Keratinocyte (primary cell): ENCODE measurements at regions not wholly inside any gene's neighbourhood (a gene's known extent, or its start where the extent isn't known, plus 50 kb on each side); places are given as distances from the start of the nearest gene placed in this dataset.

Experiments used
- EZH2 ChIP-seq: IDR thresholded peaks from one replicate; pipeline ENCODE4 v1.6.1; 2012; ENCODE audit warnings: inconsistent platforms, mild to moderate bottlenecking, low read length, moderate library complexity
- TF ChIP-seq, protein P1 (sequence below), 3 experiments: IDR thresholded peaks in 1 of 3; conservative IDR thresholded peaks in 1 of 3; optimal IDR thresholded peaks in 1 of 3; 2 replicates in 2 of 3; 3 replicates in 1 of 3; pipeline versions ENCODE3 to v1.5.1; 2011; ENCODE audit warnings: low read length in 3 of 3, mild to moderate bottlenecking in 3 of 3, moderate library complexity in 2 of 3, control low read depth in 1 of 3, inconsistent platforms in 1 of 3; ENCODE audit not compliant: insufficient read depth in 2 of 3; ENCODE audit errors: extremely low read depth in 1 of 3

DNA sequence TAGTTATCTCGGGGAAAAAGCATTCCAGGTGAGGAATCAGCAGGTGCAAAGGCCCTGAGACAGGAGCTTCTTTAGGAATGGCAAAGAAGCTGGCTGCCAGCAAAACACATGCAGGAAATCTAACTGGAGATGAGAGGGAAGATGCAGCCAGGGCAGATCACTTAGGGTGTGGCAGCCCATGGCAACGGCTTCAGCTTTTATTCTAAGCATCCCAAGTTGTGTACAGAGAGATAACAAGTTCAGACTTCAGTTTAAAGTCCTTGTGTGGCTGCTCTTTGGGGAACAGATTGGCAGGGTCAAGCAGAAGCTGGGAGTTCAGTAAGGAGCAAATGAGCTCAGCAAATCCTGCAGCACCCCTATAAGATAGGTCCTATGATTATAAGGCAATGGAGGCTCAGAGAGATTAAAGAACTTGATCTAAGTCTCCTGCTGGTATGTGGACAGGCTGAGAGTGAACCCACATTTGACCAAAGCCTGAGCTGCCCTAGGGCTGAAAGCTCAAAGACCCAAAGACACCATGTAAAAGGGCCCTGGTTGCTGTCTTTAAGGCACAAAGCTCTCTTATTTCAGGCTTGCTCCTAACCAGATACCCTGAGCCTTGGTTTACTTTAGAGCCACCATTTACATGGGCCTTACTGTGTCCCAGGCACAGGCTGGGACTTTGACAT lies 466.8 kb downstream of the SOX6 start:
- no peak for TF ChIP-seq EZH2
- TF ChIP-seq, protein P1, sequence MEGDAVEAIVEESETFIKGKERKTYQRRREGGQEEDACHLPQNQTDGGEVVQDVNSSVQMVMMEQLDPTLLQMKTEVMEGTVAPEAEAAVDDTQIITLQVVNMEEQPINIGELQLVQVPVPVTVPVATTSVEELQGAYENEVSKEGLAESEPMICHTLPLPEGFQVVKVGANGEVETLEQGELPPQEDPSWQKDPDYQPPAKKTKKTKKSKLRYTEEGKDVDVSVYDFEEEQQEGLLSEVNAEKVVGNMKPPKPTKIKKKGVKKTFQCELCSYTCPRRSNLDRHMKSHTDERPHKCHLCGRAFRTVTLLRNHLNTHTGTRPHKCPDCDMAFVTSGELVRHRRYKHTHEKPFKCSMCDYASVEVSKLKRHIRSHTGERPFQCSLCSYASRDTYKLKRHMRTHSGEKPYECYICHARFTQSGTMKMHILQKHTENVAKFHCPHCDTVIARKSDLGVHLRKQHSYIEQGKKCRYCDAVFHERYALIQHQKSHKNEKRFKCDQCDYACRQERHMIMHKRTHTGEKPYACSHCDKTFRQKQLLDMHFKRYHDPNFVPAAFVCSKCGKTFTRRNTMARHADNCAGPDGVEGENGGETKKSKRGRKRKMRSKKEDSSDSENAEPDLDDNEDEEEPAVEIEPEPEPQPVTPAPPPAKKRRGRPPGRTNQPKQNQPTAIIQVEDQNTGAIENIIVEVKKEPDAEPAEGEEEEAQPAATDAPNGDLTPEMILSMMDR (optimal IDR thresholded peaks at IDR 0.05 in 1 of 3, IDR thresholded peaks at IDR 0.05 in 1 of 3, conservative IDR thresholded peaks at IDR 0.05 in 1 of 3; ENCODE audit: extremely low read depth in 1 of 3, insufficient read depth in 2 of 3, low read length in 3 of 3) = no peak
